ENCODE measurements at regions not wholly inside any gene's neighbourhood (a gene's known extent, or its start where the extent isn't known, plus 50 kb on each side); places are given as distances from the start of the nearest gene placed in this dataset.

- no peaks in the 10 kb centered on the region for H4K20me1 ChIP-seq (ENCODE audit: insufficient read depth)
- H3K79me2 ChIP-seq (replicated peaks; ENCODE audit: insufficient read depth, low read length), result no peaks in the 10 kb centered on the region
- TF ChIP-seq MXI1 (conservative IDR thresholded peaks at IDR 0.05; ENCODE audit: poor library complexity, severe bottlenecking), result no peak
- no peak for TF ChIP-seq EP300 (conservative IDR thresholded peaks at IDR 0.05; ENCODE audit: poor library complexity, severe bottlenecking)
- TF ChIP-seq CTCF (IDR thresholded peaks at IDR 0.05; ENCODE audit: poor library complexity, severe bottlenecking), result no peak
- no peak for TF ChIP-seq TAF1 (IDR thresholded peaks at IDR 0.05; ENCODE audit: low read depth)
- no peak for TF ChIP-seq EZH2 (IDR thresholded peaks at IDR 0.05; ENCODE audit: borderline replicate concordance, insufficient read depth, low read length, poor library complexity, severe bottlenecking)
- H3K9me3 ChIP-seq (ENCODE audit: low read length), result no peaks in the 10 kb centered on the region
- H3K9ac ChIP-seq (ENCODE audit: low read length), result no peak overlapping the region
- no peak overlapping the region for H3K4me2 ChIP-seq (ENCODE audit: low read length)
- H3K27me3 ChIP-seq (ENCODE audit: insufficient read depth, low read depth, low read length), result no peaks in the 10 kb centered on the region
- no peaks in the 10 kb centered on the region for H3K9me2 ChIP-seq (ENCODE audit: insufficient read depth, low read length)
- no peaks in the 10 kb centered on the region for H3K36me3 ChIP-seq (ENCODE audit: insufficient read depth, low read length)
- H3F3A ChIP-seq (ENCODE audit: insufficient read depth, low read length, poor library complexity, severe bottlenecking), result no peaks in the 10 kb centered on the region
- no peak overlapping the region for H3K4me3 ChIP-seq (ENCODE audit: low read length)
- no peak overlapping the region for H3K27ac ChIP-seq (ENCODE audit: low read length)
- H2AFZ ChIP-seq (ENCODE audit: low read depth, low read length), result no peak overlapping the region
Observed at GRCh38 chr6:14885498-14885897, 360.4 kb upstream of the JARID2 start.

GRCh38 chr6:14887181-14887580 lies 358.7 kb upstream of the JARID2 start:
- TF ChIP-seq MXI1 (conservative IDR thresholded peaks at IDR 0.05; ENCODE audit: poor library complexity, severe bottlenecking) (no peak), TAF1 (IDR thresholded peaks at IDR 0.05; ENCODE audit: low read depth) (no peak), CTCF (IDR thresholded peaks at IDR 0.05; ENCODE audit: poor library complexity, severe bottlenecking) (no peak), EP300 (conservative IDR thresholded peaks at IDR 0.05; ENCODE audit: poor library complexity, severe bottlenecking) (no peak), POLR2AphosphoS5 (IDR thresholded peaks at IDR 0.05) (no peak), RAD21 (conservative IDR thresholded peaks at IDR 0.05) (no peak), EZH2 (IDR thresholded peaks at IDR 0.05; ENCODE audit: borderline replicate concordance, insufficient read depth, low read length, poor library complexity, severe bottlenecking) (no peak), SMC3 (conservative IDR thresholded peaks at IDR 0.05; ENCODE audit: poor library complexity) (no peak)
- TF ChIP-seq, protein P1, sequence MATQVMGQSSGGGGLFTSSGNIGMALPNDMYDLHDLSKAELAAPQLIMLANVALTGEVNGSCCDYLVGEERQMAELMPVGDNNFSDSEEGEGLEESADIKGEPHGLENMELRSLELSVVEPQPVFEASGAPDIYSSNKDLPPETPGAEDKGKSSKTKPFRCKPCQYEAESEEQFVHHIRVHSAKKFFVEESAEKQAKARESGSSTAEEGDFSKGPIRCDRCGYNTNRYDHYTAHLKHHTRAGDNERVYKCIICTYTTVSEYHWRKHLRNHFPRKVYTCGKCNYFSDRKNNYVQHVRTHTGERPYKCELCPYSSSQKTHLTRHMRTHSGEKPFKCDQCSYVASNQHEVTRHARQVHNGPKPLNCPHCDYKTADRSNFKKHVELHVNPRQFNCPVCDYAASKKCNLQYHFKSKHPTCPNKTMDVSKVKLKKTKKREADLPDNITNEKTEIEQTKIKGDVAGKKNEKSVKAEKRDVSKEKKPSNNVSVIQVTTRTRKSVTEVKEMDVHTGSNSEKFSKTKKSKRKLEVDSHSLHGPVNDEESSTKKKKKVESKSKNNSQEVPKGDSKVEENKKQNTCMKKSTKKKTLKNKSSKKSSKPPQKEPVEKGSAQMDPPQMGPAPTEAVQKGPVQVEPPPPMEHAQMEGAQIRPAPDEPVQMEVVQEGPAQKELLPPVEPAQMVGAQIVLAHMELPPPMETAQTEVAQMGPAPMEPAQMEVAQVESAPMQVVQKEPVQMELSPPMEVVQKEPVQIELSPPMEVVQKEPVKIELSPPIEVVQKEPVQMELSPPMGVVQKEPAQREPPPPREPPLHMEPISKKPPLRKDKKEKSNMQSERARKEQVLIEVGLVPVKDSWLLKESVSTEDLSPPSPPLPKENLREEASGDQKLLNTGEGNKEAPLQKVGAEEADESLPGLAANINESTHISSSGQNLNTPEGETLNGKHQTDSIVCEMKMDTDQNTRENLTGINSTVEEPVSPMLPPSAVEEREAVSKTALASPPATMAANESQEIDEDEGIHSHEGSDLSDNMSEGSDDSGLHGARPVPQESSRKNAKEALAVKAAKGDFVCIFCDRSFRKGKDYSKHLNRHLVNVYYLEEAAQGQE (IDR thresholded peaks at IDR 0.05; ENCODE audit: borderline replicate concordance), result no peak
- H3K9me3 ChIP-seq (ENCODE audit: low read length), result no peaks in the 10 kb centered on the region
- H2AFZ ChIP-seq (ENCODE audit: low read depth, low read length), result no peak overlapping the region
- H3K36me3 ChIP-seq (ENCODE audit: insufficient read depth, low read length), result no peaks in the 10 kb centered on the region
- no peak overlapping the region for H3K27ac ChIP-seq (ENCODE audit: low read length)
- no peak overlapping the region for H3K4me2 ChIP-seq (ENCODE audit: low read length)
- no peaks in the 10 kb centered on the region for H3K9me2 ChIP-seq (ENCODE audit: insufficient read depth, low read length)
- no peaks in the 10 kb centered on the region for H3K27me3 ChIP-seq (ENCODE audit: insufficient read depth, low read depth, low read length)
- H4K20me1 ChIP-seq (ENCODE audit: insufficient read depth), result no peaks in the 10 kb centered on the region
- H3K9ac ChIP-seq (ENCODE audit: low read length), result no peak overlapping the region
- H3K4me3 ChIP-seq (ENCODE audit: low read length), result no peak overlapping the region
- H3F3A ChIP-seq (ENCODE audit: insufficient read depth, low read length, poor library complexity, severe bottlenecking), result no peaks in the 10 kb centered on the region
- no peaks in the 10 kb centered on the region for H3K79me2 ChIP-seq (replicated peaks; ENCODE audit: insufficient read depth, low read length)
